Esophagus muscularis mucosa (tissue), 4 donors: ENCODE measurements at regions not wholly inside any gene's neighbourhood (a gene's known extent, or its start where the extent isn't known, plus 50 kb on each side); places are given as distances from the start of the nearest gene placed in this dataset.
A peak's percentile ranks its signal among the peaks of the same experiment; 100 is the strongest.

Source experiments
- DNase-seq: peaks from one replicate; pipeline ENCODE4 v3.0.0-alpha.2; 2017; ENCODE audit errors: extremely low spot score
- H3K27ac ChIP-seq, 4 donors: fragments of 200-600 bp; sonication (generic); replicated peaks in 1 of 4; 1 replicate in 3 of 4; 2 replicates in 1 of 4; pipeline ENCODE4 v1.5.1; 2016 to 2019; ENCODE audit warnings: mild to moderate bottlenecking in 1 of 4
- H3K27me3 ChIP-seq, 4 donors: fragments of 200-600 bp; sonication (generic); one replicate each; pipeline versions ENCODE4 v1.5.1 to v1.6.0; 2016 to 2019
- H3K36me3 ChIP-seq, 4 donors: fragments of 200-600 bp; sonication (generic); one replicate each; pipeline ENCODE4 v1.5.1; 2016 to 2019
- H3K4me1 ChIP-seq, 4 donors: fragments of 200-600 bp; sonication (generic); one replicate each; pipeline ENCODE4 v1.5.1; 2016 to 2019
- H3K4me3 ChIP-seq, 4 donors: fragments of 200-600 bp; sonication (generic); 1 replicate in 2 of 4; 2 replicates in 2 of 4; pipeline ENCODE4 v1.5.1; 2016 to 2019; ENCODE audit warnings: mild to moderate bottlenecking in 4 of 4, moderate library complexity in 1 of 4
- H3K9me3 ChIP-seq, 4 donors: fragments of 200-600 bp; sonication (generic); 1 replicate in 3 of 4; 2 replicates in 1 of 4; pipeline ENCODE4 v1.5.1; 2016 to 2019
- CTCF ChIP-seq, 3 experiments: fragments of 200-600 bp in 2 of 3; fragments of 450-650 bp in 1 of 3; sonication (generic) in 2 of 3; IDR thresholded peaks; one replicate each; pipeline ENCODE4 v1.5.1; 2017 to 2019; ENCODE audit warnings: antibody characterized with exemption in 3 of 3, mild to moderate bottlenecking in 2 of 3, moderate library complexity in 1 of 3
- EP300 ChIP-seq: sonication (generic); formaldehyde crosslinking; IDR thresholded peaks from one replicate; pipeline ENCODE4 v1.6.1; 2017; ENCODE audit warnings: antibody characterized with exemption
- POLR2A ChIP-seq: fragments of 450-650 bp; IDR thresholded peaks from one replicate; pipeline ENCODE4 v1.6.1; 2017; ENCODE audit warnings: antibody characterized with exemption, moderate library complexity, mild to moderate bottlenecking, low read depth
- POLR2AphosphoS5 ChIP-seq, 2 donors: sonication (generic); formaldehyde crosslinking; IDR thresholded peaks; one replicate each; pipeline ENCODE4 v1.6.1; 2017; ENCODE audit warnings: antibody characterized with exemption in 2 of 2
- WGBS: methylation state at CpG from one replicate; pipeline ENCODE4 v1.1.5; 2018; 5-methylcytosine and 5-hydroxymethylcytosine counted together
- intact Hi-C: fragments of 100-400 bp; cut with DNase I; formaldehyde crosslinking; loops from one replicate; pipeline ENCODE4 v1.15.1; 2023

- no peak overlapping the region for H3K4me3 ChIP-seq
- intact Hi-C loops = no loop called here
- H3K27me3 ChIP-seq = peaks cover 0 to 21% (median 1%) of the 10 kb centered on the region in 4 donors
- peak; percentile 90 for DNase-seq
- peaks cover 11 to 30% (median 18%) of the 10 kb centered on the region in 4 donors for H3K4me1 ChIP-seq
- no peaks in the 10 kb centered on the region for H3K36me3 ChIP-seq
- WGBS = 90% methylated on average over 3 of the region's 4 CpGs
- no peak overlapping the region for H3K27ac ChIP-seq
- no peak for TF ChIP-seq CTCF (IDR thresholded peaks at IDR 0.05)
- no peak for TF ChIP-seq EP300
- TF ChIP-seq POLR2AphosphoS5 (IDR thresholded peaks at IDR 0.05) = no peak
- no peak for TF ChIP-seq POLR2A
- no peaks in the 10 kb centered on the region for H3K9me3 ChIP-seq
These were observed 93.7 kb upstream of the DAP start for GRCh38 chr5:10854506-10855277.

GRCh38 chr5:10853154-10853553 is 92.1 kb upstream of the DAP start:
- H3K9me3 ChIP-seq = no peaks in the 10 kb centered on the region
- 77% methylated on average over 3 of the region's 3 CpGs for WGBS
- no peaks in the 10 kb centered on the region for H3K36me3 ChIP-seq
- intact Hi-C loops = no loop called here
- peaks cover 0 to 15% (median 1%) of the 10 kb centered on the region in 4 donors for H3K27me3 ChIP-seq
- no peak overlapping the region for H3K4me3 ChIP-seq
- TF ChIP-seq CTCF (IDR thresholded peaks at IDR 0.05) (no peak), POLR2AphosphoS5 (IDR thresholded peaks at IDR 0.05) (no peak), POLR2A (no peak), EP300 (no peak)
- no peak overlapping the region for H3K27ac ChIP-seq
- peaks cover 11 to 30% (median 18%) of the 10 kb centered on the region in 4 donors for H3K4me1 ChIP-seq
- peak; percentile 74 for DNase-seq

GRCh38 chr5:10849278-10849677 is 88.2 kb upstream of the DAP start:
- Histone ChIP-seq H3K36me3 (no peaks in the 10 kb centered on the region), H3K27me3 (no peaks in the 10 kb centered on the region), H3K4me3 (no peak overlapping the region), H3K4me1 (peaks cover 0 to 2% (median 0%) of the 10 kb centered on the region in 4 donors), H3K27ac (no peak overlapping the region), H3K9me3 (no peaks in the 10 kb centered on the region)
- WGBS = 76% methylated on average over 5 of the region's 5 CpGs
- DNase-seq = no peak
- TF ChIP-seq POLR2AphosphoS5 (IDR thresholded peaks at IDR 0.05) = no peak
- no peak for TF ChIP-seq POLR2A
- no peak for TF ChIP-seq CTCF (IDR thresholded peaks at IDR 0.05)
- no peak for TF ChIP-seq EP300
- intact Hi-C loops = no loop called here

- WGBS = 80% methylated on average over 4 of the region's 4 CpGs
These were observed 83.0 kb upstream of the DAP start for GRCh38 chr5:10844016-10844415.

More at GRCh38 chr5:10844016-10844415, 83.0 kb upstream of the DAP start:
- Histone ChIP-seq H3K27me3 (peaks cover 0 to 9% (median 0%) of the 10 kb centered on the region in 4 donors), H3K27ac (no peak overlapping the region), H3K9me3 (no peaks in the 10 kb centered on the region), H3K36me3 (no peaks in the 10 kb centered on the region), H3K4me1 (no peaks in the 10 kb centered on the region), H3K4me3 (no peak overlapping the region)
- DNase-seq = no peak
- no peak for TF ChIP-seq POLR2A
- TF ChIP-seq EP300 = no peak
- TF ChIP-seq POLR2AphosphoS5 (IDR thresholded peaks at IDR 0.05) = no peak
- no peak for TF ChIP-seq CTCF (IDR thresholded peaks at IDR 0.05)
- intact Hi-C loops = no loop called here
